ENCODE measurements at regions not wholly inside any gene's neighbourhood (a gene's known extent, or its start where the extent isn't known, plus 50 kb on each side); places are given as distances from the start of the nearest gene placed in this dataset.

DNA sequence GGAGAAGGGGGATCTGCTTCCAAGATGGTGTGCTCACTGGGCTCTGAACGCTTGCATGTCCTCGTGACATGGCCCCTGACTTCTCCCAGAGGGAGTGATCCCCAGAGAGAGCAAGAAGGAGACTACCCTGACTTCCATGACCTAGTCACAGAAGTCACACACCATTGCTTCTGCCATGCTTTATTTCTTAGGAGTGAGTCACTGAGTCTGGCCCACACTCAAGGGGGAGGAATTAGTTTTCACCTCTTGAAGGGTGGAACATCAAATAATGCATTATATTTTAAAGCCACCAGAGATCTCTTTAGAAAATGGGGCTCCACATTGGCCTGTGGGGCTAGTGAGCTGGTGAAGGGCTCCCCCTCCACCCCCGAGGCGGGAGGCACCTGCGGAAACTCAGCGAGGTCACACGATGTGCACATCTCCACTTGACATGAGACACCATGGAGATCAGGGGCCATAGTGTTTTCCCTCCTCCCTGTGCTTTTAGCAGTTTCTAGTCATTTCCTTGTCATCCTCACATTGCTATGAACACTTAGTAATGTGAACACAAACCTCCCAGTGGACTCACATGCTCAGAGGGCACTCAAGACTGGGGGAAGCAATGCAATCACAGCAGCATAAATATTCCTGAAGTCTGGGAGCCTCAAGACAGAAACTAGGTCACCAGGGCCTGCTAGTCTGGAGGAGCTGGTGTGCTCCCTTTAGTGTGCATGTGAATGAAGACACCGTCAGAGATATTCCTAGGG lies 87.4 kb upstream of the FZD10 start:
- DNase-seq (ENCODE audit: low spot score) = no peak

- no peak for DNase-seq (ENCODE audit: low spot score)
Observed at GRCh38 chr12:130075497-130076076, 86.7 kb upstream of the FZD10 start.

GRCh38 chr12:130076126-130076525 lies 86.1 kb upstream of the FZD10 start:
- no peak for DNase-seq (ENCODE audit: low spot score)

GRCh38 chr12:130076752-130077151 lies 85.5 kb upstream of the FZD10 start:
- no peak for DNase-seq (ENCODE audit: low spot score)

- no peak for DNase-seq (ENCODE audit: low spot score)
Observed at GRCh38 chr12:130078852-130079251, 83.4 kb upstream of the FZD10 start.

- DNase-seq (ENCODE audit: low spot score) = no peak
Observed at GRCh38 chr12:130079279-130079678, 83.0 kb upstream of the FZD10 start.

DNA sequence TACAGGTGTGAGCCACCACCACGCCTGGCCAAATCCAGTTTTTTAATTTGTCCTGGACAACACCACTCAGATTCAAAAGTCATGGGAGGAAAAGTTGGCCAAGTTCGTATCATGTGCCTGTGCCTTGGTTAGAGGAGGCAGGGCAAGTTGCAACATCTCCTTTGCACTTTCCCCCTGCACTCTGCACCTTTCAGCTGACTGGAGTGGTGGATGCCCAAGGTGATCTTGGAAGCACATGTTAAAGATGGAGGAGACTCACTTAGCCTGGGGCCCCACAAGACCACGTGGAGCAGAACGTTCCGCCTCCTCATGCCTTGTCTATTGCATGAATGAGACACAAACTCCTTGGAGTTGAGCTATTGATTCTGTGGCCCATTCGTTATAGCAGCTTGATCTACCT lies 82.1 kb upstream of the FZD10 start:
- DNase-seq (ENCODE audit: low spot score) = no peak

GRCh38 chr12:130081117-130081805 lies 81.0 kb upstream of the FZD10 start:
- DNase-seq (ENCODE audit: low spot score) = no peak

DNA sequence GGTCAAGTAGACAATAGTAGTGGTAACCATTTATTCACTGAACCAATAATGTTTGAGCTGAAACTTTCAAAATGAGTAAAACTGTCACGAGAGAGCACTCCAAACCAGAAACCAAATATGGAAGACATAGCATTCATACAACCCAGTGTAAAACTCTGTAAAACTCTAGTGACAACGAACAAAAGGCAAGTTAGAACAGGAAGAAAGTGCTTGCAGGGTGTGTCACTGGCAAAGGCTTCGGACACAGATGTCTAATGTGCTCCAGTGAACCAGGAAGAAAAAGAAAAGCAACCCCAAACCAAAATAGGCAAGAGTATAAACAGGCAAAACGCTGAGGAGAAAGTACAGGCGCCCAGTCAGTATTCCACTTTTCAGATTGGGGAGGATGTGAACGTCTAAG lies 79.3 kb upstream of the FZD10 start:
- DNase-seq (ENCODE audit: low spot score) = no peak

GRCh38 chr12:130083734-130084133 lies 78.5 kb upstream of the FZD10 start:
- no peak for DNase-seq (ENCODE audit: low spot score)

GRCh38 chr12:130084359-130084758 lies 77.9 kb upstream of the FZD10 start:
- DNase-seq (ENCODE audit: low spot score) = no peak

DNA sequence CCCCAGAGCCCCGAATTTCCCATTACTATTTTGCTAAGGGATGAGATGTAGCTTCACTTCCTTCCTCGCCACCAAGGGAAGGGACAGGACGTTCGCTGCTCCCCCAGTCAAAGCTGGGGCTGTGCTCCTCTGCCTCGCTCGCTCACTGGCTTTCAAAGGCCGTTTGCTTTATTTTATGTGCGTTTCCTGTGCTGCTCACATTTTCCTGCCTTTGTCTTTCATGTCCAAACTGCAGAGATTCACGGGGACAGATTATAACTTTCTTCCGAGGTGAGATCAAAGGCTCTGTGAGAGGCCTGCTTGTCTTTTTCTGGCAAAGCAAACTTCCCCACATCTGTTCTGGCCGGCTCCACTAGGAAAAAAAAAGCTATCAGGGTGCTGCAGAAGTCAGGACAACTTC lies 76.0 kb upstream of the FZD10 start:
- DNase-seq (ENCODE audit: low spot score) = no peak

DNA sequence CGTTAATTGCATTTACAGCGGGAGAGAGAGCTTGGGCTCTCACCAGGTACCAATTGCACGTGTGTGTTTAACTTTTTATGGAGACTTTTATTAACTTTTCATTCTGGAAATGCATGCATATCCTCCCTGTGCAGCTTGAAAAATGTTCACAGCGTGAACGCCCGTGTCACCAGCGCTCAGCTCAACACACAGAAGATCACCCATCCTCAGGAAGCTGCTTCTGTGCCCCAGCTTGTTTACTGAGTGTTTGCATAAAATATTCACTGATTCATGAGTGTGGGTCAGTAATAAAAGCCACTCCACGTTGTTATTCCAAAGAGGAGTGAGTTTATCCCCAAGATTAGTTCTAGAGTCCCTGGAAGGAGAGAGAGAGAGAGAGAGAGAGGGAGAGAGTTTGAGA lies 75.5 kb upstream of the FZD10 start:
- DNase-seq (ENCODE audit: low spot score) = no peak

DNA sequence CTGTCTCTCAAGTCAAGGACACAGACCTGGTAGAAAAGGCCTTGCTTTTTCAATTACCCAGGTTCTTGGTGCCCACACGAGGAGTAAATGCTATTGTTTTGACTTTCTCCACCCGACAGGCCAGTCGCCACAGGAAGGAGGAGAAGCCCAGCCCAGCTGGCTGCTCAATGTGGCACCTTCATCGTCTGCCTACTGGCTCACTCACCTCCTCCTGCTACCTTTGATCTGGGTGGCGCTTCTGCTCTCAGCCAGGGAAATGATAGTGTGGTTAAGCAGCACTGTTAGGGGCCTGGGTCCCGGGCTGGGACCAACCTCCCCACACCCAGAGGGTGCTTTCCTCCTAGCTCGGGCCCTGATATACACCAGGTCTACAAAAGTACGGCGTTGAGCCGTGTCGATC lies 75.0 kb upstream of the FZD10 start:
- no peak for DNase-seq (ENCODE audit: low spot score)

- DNase-seq (ENCODE audit: low spot score) = no peak
Observed at GRCh38 chr12:130088504-130088903, 73.8 kb upstream of the FZD10 start.

GRCh38 chr12:130090542-130090941 lies 71.7 kb upstream of the FZD10 start:
- no peak for DNase-seq (ENCODE audit: low spot score)

DNA sequence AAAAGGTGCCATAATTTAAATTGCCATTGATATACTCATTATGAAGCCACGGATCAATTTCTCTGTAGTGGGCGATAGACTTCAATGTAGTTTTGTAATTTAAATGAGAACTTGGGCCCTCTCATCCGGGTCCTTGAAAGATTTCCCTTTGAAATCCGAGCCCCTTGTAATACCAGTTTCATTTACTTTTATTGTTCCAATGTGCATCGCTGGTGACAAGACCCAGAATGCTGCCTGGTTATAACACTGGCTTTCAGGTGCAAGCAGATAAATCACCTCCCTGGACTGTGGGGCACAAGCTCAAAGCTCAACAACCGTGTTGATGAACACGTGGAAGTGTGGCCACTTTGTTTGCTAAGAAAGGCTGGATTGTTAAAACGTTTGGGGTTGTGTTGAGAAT lies 68.9 kb upstream of the FZD10 start:
- DNase-seq (ENCODE audit: low spot score) = no peak

DNA sequence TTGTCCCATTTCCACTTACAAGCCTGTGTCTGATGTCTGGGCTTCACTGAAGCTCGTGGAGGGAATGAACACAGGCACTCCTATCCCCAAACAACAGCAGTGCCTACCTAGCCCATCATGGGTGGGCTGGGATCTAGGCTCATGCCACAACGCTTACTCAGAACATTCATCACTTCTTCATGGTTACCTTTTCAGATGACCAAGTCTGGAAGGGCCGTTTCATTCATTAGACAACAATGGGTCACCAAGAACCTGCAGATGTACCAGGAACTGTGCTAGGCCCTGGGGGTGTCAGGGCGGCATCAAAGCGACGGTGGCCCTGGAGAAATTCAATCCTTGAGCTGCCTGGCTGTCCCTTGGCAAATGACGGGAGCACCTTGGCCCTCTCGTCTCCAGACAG lies 64.9 kb upstream of the FZD10 start:
- DNase-seq (ENCODE audit: low spot score) = no peak

DNA sequence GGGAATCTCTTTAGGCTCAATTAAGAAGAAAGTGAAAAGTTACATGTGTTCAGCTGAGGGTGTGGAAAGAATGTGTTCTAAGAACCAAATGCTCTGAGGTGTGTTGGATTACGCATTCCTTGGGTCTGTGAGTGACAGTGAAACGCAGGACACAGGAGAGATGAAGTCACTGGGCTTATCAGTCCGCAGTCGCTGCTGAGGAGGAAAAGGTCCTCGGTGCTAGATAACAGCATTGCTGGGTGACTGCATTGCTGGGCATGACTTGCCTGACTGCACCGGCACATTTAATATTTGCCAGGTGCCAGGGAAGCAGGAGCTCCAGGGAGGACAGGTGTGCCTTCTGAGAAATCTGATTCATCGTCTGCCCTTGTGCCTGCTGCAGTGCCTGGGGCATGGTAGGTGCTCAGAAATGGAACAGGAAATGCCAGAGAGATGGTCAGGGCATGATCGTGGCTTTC lies 64.4 kb upstream of the FZD10 start:
- DNase-seq (ENCODE audit: low spot score) = no peak

DNA sequence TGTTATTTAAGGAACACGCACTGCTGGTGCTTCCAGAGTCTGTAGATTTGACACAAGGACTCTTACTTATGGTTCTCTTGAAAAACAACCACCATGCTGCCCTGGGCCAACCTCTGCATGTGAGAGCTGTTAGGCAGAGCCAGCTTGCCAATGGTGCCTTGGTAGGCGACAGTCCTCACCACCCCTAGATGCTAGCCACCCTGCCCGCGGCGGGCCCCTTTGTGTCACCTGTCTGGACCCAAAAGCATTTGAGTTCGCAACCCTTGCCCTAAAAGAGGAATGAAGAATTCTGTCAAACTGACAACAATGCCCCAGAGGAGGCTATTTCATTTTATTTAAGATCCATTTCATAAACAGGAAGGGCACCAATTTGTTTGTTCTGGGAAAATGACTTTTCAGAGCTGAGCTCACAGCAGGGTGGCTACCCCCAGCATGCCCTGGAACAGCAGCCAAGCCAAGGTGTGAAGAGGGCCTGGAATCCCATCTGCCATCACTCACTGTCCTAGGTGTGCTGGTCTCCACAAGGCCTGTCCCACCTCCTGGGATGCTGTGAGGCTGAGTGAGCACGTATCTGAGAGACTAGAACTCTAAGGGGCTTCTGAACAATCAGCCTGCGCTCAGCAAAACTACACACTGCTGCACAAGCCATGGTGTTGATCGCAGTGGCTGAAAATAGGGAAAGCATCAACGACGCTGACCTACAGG lies 63.8 kb upstream of the FZD10 start:
- no peak for DNase-seq (ENCODE audit: low spot score)

DNA sequence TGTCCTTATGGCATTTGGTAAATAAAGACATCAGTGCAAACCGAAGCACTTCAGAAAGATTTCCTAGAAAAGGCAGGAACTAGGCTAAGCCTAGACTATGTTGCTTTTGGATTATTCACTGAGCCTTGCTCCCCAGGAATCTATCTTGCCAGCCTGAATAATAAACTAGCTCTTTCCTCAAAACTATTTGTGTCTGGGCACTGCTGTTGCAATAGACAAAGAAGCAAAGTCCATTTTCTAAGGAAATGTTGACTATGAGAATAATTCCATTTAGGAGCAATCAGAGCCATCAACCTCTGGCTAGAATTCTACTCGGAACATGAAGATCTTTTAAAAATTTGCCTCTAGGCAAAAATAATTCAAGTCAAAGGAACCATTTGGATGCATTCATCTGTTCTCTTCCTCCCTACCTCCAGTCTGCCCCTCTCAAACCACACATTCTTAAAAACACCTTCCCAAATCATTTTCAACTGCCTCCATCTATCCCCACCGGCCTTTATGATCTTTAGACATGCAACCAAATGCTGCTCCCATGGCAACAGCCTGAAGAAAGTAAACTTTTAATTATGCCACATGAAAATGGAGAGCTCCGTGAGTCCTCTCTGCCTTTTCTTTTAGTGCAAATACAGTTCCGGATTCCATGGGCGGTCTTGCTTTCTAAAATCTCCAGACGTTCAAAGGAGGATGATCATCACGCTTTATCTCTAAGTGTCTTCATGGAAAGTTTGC lies 61.5 kb upstream of the FZD10 start:
- no peak for DNase-seq (ENCODE audit: low spot score)

- no peak for DNase-seq (ENCODE audit: low spot score)
Observed at GRCh38 chr12:130101370-130101769, 60.9 kb upstream of the FZD10 start.

All from HuH-7 (cell line).